Fibroblast of lung (primary cell): ENCODE measurements at regions not wholly inside any gene's neighbourhood (a gene's known extent, or its start where the extent isn't known, plus 50 kb on each side); places are given as distances from the start of the nearest gene placed in this dataset.

Source experiments
- EZH2 ChIP-seq: IDR thresholded peaks from 2 replicates; pipeline ENCODE4 v1.5.1; 2012; ENCODE audit warnings: low read length, control low read depth, mild to moderate bottlenecking; ENCODE audit errors: missing control alignments
- TF ChIP-seq, protein P1 (sequence below), 2 donors: IDR thresholded peaks in 1 of 2; conservative IDR thresholded peaks in 1 of 2; 1 replicate in 1 of 2; 2 replicates in 1 of 2; pipeline ENCODE4 v1.5.1; 2011 to 2012; ENCODE audit warnings: low read length in 2 of 2, control low read depth in 1 of 2, inconsistent platforms in 1 of 2, low read depth in 1 of 2, mild to moderate bottlenecking in 1 of 2

DNA sequence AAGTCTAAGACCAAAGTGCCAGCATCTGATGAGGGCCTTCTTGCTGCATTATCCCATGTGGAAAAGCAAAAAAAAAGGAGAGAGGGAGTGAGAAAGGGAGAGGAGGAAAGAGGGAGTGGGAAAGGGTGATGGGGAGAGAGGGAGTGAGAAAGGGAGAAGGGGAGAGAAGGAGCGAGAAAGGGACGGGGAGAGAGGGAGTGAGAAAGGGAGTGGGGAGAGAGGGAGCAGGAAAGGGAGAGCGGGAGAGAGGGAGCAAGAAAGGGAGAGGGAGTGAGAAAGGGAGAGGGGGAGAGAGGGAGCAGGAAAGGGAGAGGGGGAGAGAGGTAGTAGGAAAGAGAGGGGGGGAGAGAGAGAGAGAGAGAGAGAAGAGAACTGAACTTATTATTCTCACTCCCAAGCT, 241.1 kb upstream of the RIMS1 start:
- TF ChIP-seq, protein P1, sequence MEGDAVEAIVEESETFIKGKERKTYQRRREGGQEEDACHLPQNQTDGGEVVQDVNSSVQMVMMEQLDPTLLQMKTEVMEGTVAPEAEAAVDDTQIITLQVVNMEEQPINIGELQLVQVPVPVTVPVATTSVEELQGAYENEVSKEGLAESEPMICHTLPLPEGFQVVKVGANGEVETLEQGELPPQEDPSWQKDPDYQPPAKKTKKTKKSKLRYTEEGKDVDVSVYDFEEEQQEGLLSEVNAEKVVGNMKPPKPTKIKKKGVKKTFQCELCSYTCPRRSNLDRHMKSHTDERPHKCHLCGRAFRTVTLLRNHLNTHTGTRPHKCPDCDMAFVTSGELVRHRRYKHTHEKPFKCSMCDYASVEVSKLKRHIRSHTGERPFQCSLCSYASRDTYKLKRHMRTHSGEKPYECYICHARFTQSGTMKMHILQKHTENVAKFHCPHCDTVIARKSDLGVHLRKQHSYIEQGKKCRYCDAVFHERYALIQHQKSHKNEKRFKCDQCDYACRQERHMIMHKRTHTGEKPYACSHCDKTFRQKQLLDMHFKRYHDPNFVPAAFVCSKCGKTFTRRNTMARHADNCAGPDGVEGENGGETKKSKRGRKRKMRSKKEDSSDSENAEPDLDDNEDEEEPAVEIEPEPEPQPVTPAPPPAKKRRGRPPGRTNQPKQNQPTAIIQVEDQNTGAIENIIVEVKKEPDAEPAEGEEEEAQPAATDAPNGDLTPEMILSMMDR (conservative IDR thresholded peaks at IDR 0.05 in 1 of 2, IDR thresholded peaks at IDR 0.05 in 1 of 2; ENCODE audit: low read depth in 1 of 2, low read length in 2 of 2), result no peak
- TF ChIP-seq EZH2, result no peak
